GM10266 (cell line): ENCODE measurements at regions not wholly inside any gene's neighbourhood (a gene's known extent, or its start where the extent isn't known, plus 50 kb on each side); places are given as distances from the start of the nearest gene placed in this dataset.

Experiments used
- DNase-seq: peaks from one replicate; pipeline ENCODE4 v3.0.0; 2012; ENCODE audit errors: extremely low spot score
- TF ChIP-seq, protein P1 (sequence below): IDR thresholded peaks from 2 replicates; pipeline ENCODE4 v1.5.1; 2012; ENCODE audit warnings: mild to moderate bottlenecking, low read depth; ENCODE audit not compliant: control insufficient read depth, insufficient read depth; ENCODE audit errors: missing control alignments

GRCh38 chr16:85313526-85314301 is 201.4 kb upstream of the CIBAR2 start:
- DNase-seq = no peak
- TF ChIP-seq, protein P1, sequence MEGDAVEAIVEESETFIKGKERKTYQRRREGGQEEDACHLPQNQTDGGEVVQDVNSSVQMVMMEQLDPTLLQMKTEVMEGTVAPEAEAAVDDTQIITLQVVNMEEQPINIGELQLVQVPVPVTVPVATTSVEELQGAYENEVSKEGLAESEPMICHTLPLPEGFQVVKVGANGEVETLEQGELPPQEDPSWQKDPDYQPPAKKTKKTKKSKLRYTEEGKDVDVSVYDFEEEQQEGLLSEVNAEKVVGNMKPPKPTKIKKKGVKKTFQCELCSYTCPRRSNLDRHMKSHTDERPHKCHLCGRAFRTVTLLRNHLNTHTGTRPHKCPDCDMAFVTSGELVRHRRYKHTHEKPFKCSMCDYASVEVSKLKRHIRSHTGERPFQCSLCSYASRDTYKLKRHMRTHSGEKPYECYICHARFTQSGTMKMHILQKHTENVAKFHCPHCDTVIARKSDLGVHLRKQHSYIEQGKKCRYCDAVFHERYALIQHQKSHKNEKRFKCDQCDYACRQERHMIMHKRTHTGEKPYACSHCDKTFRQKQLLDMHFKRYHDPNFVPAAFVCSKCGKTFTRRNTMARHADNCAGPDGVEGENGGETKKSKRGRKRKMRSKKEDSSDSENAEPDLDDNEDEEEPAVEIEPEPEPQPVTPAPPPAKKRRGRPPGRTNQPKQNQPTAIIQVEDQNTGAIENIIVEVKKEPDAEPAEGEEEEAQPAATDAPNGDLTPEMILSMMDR = no peak

GRCh38 chr16:85314512-85314971 is 202.3 kb upstream of the CIBAR2 start:
- DNase-seq = no peak
- TF ChIP-seq, protein P1 = no peak

GRCh38 chr16:85315866-85316265 is 203.6 kb upstream of the CIBAR2 start:
- DNase-seq = no peak
- TF ChIP-seq, protein P1 = no peak

- DNase-seq = peak; percentile 69
- TF ChIP-seq, protein P1 = peak; percentile 72
These were observed 204.1 kb upstream of the CIBAR2 start for GRCh38 chr16:85316321-85316919.

GRCh38 chr16:85316944-85317343 is 204.7 kb upstream of the CIBAR2 start:
- TF ChIP-seq, protein P1 = no peak
- DNase-seq = no peak

- no peak for DNase-seq
- TF ChIP-seq, protein P1 = no peak
These were observed 205.4 kb upstream of the CIBAR2 start for GRCh38 chr16:85317704-85318103.

DNA sequence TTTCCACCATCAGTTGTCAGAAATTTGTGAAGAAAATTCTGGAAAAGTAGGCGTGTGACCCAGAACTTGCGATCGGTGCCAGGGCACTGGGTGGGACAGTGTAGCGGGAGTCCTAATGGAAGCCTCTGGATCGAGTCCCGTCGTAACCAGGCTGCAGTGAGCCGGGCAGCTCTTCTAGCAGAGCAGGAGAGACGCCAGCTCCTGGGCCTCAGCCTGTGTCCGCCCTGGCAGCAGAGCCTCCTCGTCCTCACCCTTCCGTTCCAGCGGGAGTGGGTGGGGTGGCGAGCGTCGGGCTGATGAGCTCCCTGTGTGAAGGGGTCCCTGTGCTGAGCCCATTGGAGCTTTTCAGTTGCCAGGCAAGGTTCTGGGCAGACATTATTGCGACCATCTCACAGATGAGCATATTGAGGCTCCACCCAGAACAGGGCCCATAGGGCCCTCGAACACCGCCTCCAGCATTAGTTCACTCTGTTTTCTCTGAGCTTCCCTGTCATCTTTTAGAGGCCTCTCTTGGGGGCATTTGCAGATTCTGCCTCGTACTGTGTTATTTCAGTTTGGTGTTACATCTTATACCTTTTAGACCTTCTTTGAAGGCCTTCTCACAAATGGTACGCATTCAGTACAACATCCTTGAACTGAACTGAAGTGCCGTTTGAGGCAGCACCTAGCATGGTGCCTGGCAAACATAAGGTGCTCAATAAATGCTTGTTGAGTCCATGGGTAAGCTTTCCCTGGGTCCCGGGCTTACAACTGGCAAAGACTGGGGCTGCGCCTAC is 207.1 kb upstream of the CIBAR2 start:
- DNase-seq = no peak
- TF ChIP-seq, protein P1 = no peak
